ENCODE measurements at regions not wholly inside any gene's neighbourhood (a gene's known extent, or its start where the extent isn't known, plus 50 kb on each side); places are given as distances from the start of the nearest gene placed in this dataset.

DNA sequence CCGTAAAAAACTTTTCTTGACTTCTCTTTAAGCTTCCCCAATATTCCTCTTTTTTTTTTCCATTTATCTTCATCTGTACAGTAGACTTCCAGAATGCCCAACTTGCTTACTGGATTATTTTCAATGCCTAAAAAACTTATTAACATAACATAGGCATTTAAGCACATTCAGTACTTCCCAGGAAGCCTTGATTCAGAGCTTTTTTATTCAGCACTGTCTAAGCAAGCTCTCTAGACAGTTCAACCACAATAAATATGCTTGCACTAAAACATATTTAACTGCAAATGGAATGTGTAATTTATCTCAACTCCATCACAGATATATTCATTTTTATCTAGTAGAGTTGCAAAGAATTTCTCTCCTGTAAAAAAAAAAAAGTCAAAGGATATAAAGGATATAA lies 997.8 kb downstream of the ARAP2 start:
- Mint-ChIP-seq H3K9me3 (ENCODE audit: low read depth, unreplicated experiment) (peaks cover 9% of the 10 kb centered on the region), H3K4me1 (ENCODE audit: low read depth, unreplicated experiment) (no peaks in the 10 kb centered on the region), H3K4me3 (ENCODE audit: low read depth, unreplicated experiment) (no peak overlapping the region), H3K36me3 (ENCODE audit: insufficient read depth, unreplicated experiment) (no peaks in the 10 kb centered on the region), H3K27ac (ENCODE audit: unreplicated experiment) (no peak overlapping the region), H3K27me3 (ENCODE audit: unreplicated experiment) (no peaks in the 10 kb centered on the region)
- intact Hi-C loops (cut with micrococcal nuclease; ENCODE audit: unreplicated experiment) = no loop called here
- no peak for DNase-seq
- TF ChIP-seq, protein P1, sequence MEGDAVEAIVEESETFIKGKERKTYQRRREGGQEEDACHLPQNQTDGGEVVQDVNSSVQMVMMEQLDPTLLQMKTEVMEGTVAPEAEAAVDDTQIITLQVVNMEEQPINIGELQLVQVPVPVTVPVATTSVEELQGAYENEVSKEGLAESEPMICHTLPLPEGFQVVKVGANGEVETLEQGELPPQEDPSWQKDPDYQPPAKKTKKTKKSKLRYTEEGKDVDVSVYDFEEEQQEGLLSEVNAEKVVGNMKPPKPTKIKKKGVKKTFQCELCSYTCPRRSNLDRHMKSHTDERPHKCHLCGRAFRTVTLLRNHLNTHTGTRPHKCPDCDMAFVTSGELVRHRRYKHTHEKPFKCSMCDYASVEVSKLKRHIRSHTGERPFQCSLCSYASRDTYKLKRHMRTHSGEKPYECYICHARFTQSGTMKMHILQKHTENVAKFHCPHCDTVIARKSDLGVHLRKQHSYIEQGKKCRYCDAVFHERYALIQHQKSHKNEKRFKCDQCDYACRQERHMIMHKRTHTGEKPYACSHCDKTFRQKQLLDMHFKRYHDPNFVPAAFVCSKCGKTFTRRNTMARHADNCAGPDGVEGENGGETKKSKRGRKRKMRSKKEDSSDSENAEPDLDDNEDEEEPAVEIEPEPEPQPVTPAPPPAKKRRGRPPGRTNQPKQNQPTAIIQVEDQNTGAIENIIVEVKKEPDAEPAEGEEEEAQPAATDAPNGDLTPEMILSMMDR (IDR thresholded peaks at IDR 0.05; ENCODE audit: unreplicated experiment) = no peak
- BruUV-seq (replicated peaks) = no TSS peak
- CTCF ChIA-PET = no interaction called here

DNA sequence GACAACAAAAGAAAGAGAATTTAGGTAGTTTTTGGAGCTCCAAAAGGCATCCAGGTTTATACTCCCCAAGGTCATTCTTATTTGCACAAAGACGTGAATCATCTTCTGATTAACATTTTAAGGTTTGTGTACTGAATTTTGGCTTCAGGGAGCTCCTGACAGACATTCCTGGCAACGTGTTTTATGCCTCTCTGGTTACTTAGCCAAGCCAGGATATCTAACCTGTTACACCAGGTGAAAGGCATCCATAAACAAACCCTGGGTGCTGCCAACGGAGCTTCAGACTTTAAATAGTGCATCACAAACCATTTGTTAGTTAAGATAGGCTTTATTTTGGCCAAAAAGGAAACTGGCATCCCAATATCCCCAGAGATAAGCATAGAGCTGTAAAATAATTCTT lies 997.3 kb downstream of the ARAP2 start:
- CTCF ChIA-PET = no interaction called here
- TF ChIP-seq, protein P1 (IDR thresholded peaks at IDR 0.05; ENCODE audit: unreplicated experiment) = no peak
- BruUV-seq (replicated peaks) = no TSS peak
- no peak for DNase-seq
- Mint-ChIP-seq H3K27ac (ENCODE audit: unreplicated experiment) (no peak overlapping the region), H3K36me3 (ENCODE audit: insufficient read depth, unreplicated experiment) (no peaks in the 10 kb centered on the region), H3K4me1 (ENCODE audit: low read depth, unreplicated experiment) (no peaks in the 10 kb centered on the region), H3K27me3 (ENCODE audit: unreplicated experiment) (no peaks in the 10 kb centered on the region), H3K9me3 (ENCODE audit: low read depth, unreplicated experiment) (peaks cover 9% of the 10 kb centered on the region), H3K4me3 (ENCODE audit: low read depth, unreplicated experiment) (no peak overlapping the region)
- intact Hi-C loops (cut with micrococcal nuclease; ENCODE audit: unreplicated experiment) = no loop called here

DNA sequence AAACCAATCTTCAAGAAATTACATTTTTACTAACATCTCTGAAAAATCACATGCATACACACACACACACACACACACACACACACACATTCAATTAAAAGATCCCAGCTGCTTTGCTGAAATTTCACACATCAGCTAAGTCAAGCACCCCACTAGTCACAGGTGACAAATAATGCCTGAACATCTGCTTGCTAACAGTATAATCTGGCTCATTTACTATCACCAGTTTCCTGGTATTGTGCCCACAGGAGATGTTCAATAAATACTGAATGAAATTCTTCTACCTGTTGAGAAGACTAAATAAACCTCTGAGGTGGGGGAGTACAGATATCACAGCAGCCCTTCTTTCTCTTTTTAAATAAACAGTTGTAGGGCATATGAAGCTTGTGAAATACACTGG lies 994.0 kb downstream of the ARAP2 start:
- Mint-ChIP-seq H3K9me3 (ENCODE audit: low read depth, unreplicated experiment) (peaks cover 11% of the 10 kb centered on the region), H3K4me1 (ENCODE audit: low read depth, unreplicated experiment) (no peaks in the 10 kb centered on the region), H3K27ac (ENCODE audit: unreplicated experiment) (no peak overlapping the region), H3K27me3 (ENCODE audit: unreplicated experiment) (no peaks in the 10 kb centered on the region), H3K4me3 (ENCODE audit: low read depth, unreplicated experiment) (no peak overlapping the region), H3K36me3 (ENCODE audit: insufficient read depth, unreplicated experiment) (no peaks in the 10 kb centered on the region)
- CTCF ChIA-PET = no interaction called here
- intact Hi-C loops (cut with micrococcal nuclease; ENCODE audit: unreplicated experiment) = no loop called here
- TF ChIP-seq, protein P1 (IDR thresholded peaks at IDR 0.05; ENCODE audit: unreplicated experiment) = no peak
- DNase-seq = no peak
- no TSS peak for BruUV-seq (replicated peaks)

DNA sequence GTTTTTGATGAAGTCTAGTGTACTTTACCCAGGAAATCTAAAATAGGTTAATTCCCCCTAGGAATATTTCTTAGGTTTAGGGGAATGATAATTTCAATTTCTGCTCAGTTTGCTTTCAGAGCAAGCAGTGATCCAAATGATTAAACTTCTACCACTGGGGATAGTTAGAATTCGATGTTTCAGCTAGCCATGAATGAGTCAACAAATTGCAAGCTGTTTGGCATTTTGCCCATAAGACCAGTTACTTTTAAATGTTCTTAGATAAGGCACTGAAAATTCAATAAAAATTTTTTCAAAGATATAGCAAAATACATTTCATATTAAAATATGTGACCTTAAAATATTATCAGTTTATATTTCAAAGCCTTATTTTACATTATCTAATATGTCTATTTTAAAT lies 993.6 kb downstream of the ARAP2 start:
- Mint-ChIP-seq H3K27me3 (ENCODE audit: unreplicated experiment) (no peaks in the 10 kb centered on the region), H3K4me1 (ENCODE audit: low read depth, unreplicated experiment) (no peaks in the 10 kb centered on the region), H3K4me3 (ENCODE audit: low read depth, unreplicated experiment) (no peak overlapping the region), H3K36me3 (ENCODE audit: insufficient read depth, unreplicated experiment) (no peaks in the 10 kb centered on the region), H3K27ac (ENCODE audit: unreplicated experiment) (no peak overlapping the region), H3K9me3 (ENCODE audit: low read depth, unreplicated experiment) (peaks cover 11% of the 10 kb centered on the region)
- CTCF ChIA-PET = no interaction called here
- intact Hi-C loops (cut with micrococcal nuclease; ENCODE audit: unreplicated experiment) = no loop called here
- TF ChIP-seq, protein P1 (IDR thresholded peaks at IDR 0.05; ENCODE audit: unreplicated experiment) = no peak
- no peak for DNase-seq
- BruUV-seq (replicated peaks) = no TSS peak

DNA sequence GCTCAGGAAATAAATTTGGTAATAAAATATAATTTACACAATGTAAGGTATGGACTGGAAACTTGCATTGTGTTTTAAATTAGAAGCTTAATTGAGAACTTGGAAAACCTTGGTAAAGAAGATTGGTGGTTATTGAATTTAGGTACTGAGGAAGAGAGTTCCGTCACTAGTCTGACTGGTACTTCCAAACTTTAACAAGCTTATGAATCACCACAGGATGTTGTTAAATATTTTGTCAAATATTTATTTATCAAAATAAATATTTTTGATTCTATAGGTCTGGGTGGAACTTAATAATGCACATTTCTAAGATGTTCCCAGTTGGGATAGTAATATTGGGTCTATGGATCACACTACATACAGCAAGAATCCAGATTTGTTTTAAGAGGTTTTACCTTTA lies 992.2 kb downstream of the ARAP2 start:
- Mint-ChIP-seq H3K9me3 (ENCODE audit: low read depth, unreplicated experiment) (peaks cover 8% of the 10 kb centered on the region), H3K4me1 (ENCODE audit: low read depth, unreplicated experiment) (no peaks in the 10 kb centered on the region), H3K27me3 (ENCODE audit: unreplicated experiment) (no peaks in the 10 kb centered on the region), H3K27ac (ENCODE audit: unreplicated experiment) (no peak overlapping the region), H3K4me3 (ENCODE audit: low read depth, unreplicated experiment) (no peak overlapping the region), H3K36me3 (ENCODE audit: insufficient read depth, unreplicated experiment) (no peaks in the 10 kb centered on the region)
- TF ChIP-seq, protein P1 (IDR thresholded peaks at IDR 0.05; ENCODE audit: unreplicated experiment) = no peak
- no peak for DNase-seq
- intact Hi-C loops (cut with micrococcal nuclease; ENCODE audit: unreplicated experiment) = no loop called here
- no TSS peak for BruUV-seq (replicated peaks)
- CTCF ChIA-PET = no interaction called here

All from Calu3 (cell line).